ENCODE measurements at regions not wholly inside any gene's neighbourhood (a gene's known extent, or its start where the extent isn't known, plus 50 kb on each side); places are given as distances from the start of the nearest gene placed in this dataset.
"Not testable (repeated sequence)": the region's sequence is repeated elsewhere in the genome, so short reads cannot be mapped to it uniquely, and the experiment has no call there.

GRCh38 chr6:169118346-169118830 lies 135.3 kb downstream of the THBS2 start:
- no peak for TF ChIP-seq CTCF (IDR thresholded peaks at IDR 0.05; ENCODE audit: control extremely low read depth, extremely low read depth, low read depth, missing control alignments)
- no peak for DNase-seq (ENCODE audit: extremely low spot score)
- ChIA-PET CTCF (no interaction called here), POLR2A (no interaction called here)

- TF ChIP-seq CTCF (IDR thresholded peaks at IDR 0.05; ENCODE audit: control extremely low read depth, extremely low read depth, low read depth, missing control alignments), result no peak
- ChIA-PET POLR2A (no interaction called here), CTCF (no interaction called here)
These were observed 136.0 kb downstream of the THBS2 start for GRCh38 chr6:169117663-169118062.

GRCh38 chr6:169115632-169116031 lies 138.0 kb downstream of the THBS2 start:
- ChIA-PET POLR2A (no interaction called here), CTCF (no interaction called here)
- DNase-seq (ENCODE audit: extremely low spot score), result no peak
- TF ChIP-seq CTCF (IDR thresholded peaks at IDR 0.05; ENCODE audit: control extremely low read depth, extremely low read depth, low read depth, missing control alignments), result no peak

More at GRCh38 chr6:169117663-169118062, 136.0 kb downstream of the THBS2 start:
- no peak for DNase-seq (ENCODE audit: extremely low spot score)

GRCh38 chr6:169114632-169115031 lies 139.0 kb downstream of the THBS2 start:
- CTCF ChIA-PET; DNase-seq (ENCODE audit: extremely low spot score); POLR2A ChIA-PET: not testable (repeated sequence)

- DNase-seq (ENCODE audit: extremely low spot score), result no peak
- ChIA-PET POLR2A (interaction anchor here (0.7 kb wide), 1 partner anchor 856 kb away, joined by 3 read pairs; no protein-coding TSS in a partner anchor), CTCF (interaction anchor here (1.0 kb wide), 1 partner anchor 15 kb away, joined by 3 read pairs; no protein-coding TSS in a partner anchor)
- no peak for TF ChIP-seq CTCF (IDR thresholded peaks at IDR 0.05; ENCODE audit: control extremely low read depth, extremely low read depth, low read depth, missing control alignments)
These were observed 140.9 kb downstream of the THBS2 start for GRCh38 chr6:169112483-169113320.

GRCh38 chr6:169111203-169111602 lies 142.4 kb downstream of the THBS2 start:
- POLR2A ChIA-PET, result no interaction called here
- no peak for DNase-seq (ENCODE audit: extremely low spot score)
- no peak for TF ChIP-seq CTCF (IDR thresholded peaks at IDR 0.05; ENCODE audit: control extremely low read depth, extremely low read depth, low read depth, missing control alignments)
- CTCF ChIA-PET, result no interaction called here

GRCh38 chr6:169109411-169110220 lies 144.0 kb downstream of the THBS2 start:
- TF ChIP-seq CTCF (IDR thresholded peaks at IDR 0.05; ENCODE audit: control extremely low read depth, extremely low read depth, low read depth, missing control alignments), result no peak
- ChIA-PET CTCF (no interaction called here), POLR2A (no interaction called here)
- no peak for DNase-seq (ENCODE audit: extremely low spot score)

Data from GM10248 (cell line).